Activated naive CD4-positive, alpha-beta T cell treated with anti-CD3 and anti-CD28 coated beads, Interleukin-2, amount 50 U/mL, for 72 hours (primary cell): ENCODE measurements at regions not wholly inside any gene's neighbourhood (a gene's known extent, or its start where the extent isn't known, plus 50 kb on each side); places are given as distances from the start of the nearest gene placed in this dataset.

Experiments used
- ATAC-seq, 2 donors: fragments of 150-1000 bp; cut with Tn5 transposase; 2 replicates each; pipeline ENCODE4 v1.10.0; 2021; ENCODE audit warnings: mild to moderate bottlenecking in 2 of 2, moderate library complexity in 2 of 2
- DNase-seq, 2 donors: peaks; one replicate each; pipeline ENCODE4 v3.0.0; 2021 to 2022; ENCODE audit warnings: low spot score in 2 of 2
- H3K27ac Mint-ChIP-seq, 2 donors: one replicate each; pipeline ENCODE4 v1.8.0; 2022; ENCODE audit warnings: mild to moderate bottlenecking in 2 of 2, mixed read lengths in 2 of 2
- H3K36me3 Mint-ChIP-seq, 2 donors: one replicate each; pipeline ENCODE4 v1.8.0; 2022; ENCODE audit warnings: mixed read lengths in 2 of 2
- H3K9me3 Mint-ChIP-seq, 2 donors: one replicate each; pipeline ENCODE4 v1.8.0; 2022; ENCODE audit warnings: mixed read lengths in 2 of 2

GRCh38 chr6:56382416-56382940 is 135.1 kb upstream of the COL21A1 start:
- H3K27ac Mint-ChIP-seq: no peak overlapping the region
- DNase-seq (no peak), ATAC-seq (no peak)
- no peaks in the 10 kb centered on the region for H3K36me3 Mint-ChIP-seq
- H3K9me3 Mint-ChIP-seq: no peaks in the 10 kb centered on the region

DNA sequence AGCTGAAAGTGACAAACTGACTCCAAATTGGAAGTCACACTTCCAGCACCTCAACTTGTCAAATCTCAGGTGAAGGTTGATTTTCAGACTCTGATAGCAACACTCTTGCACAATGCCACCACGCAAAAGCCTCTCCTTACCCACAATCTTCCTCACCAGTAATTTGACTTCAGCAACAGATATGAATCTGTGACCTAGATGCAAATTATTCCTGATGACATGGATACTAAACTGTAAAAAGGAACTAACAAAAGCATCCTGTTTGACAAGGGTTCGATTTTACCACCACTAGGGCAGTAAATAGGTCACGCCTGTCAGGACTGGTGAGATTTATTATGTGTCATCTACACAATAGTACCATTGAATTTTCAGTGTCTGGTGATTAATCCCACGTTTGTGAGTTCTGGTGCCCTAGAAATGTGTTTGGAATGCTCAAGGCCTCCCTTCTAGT is 134.4 kb upstream of the COL21A1 start:
- no peak for DNase-seq
- Mint-ChIP-seq H3K9me3 (no peaks in the 10 kb centered on the region), H3K27ac (no peak overlapping the region), H3K36me3 (no peaks in the 10 kb centered on the region)
- no peak for ATAC-seq

GRCh38 chr6:56380476-56380875 is 133.1 kb upstream of the COL21A1 start:
- DNase-seq: no peak
- Mint-ChIP-seq H3K27ac (no peak overlapping the region), H3K9me3 (no peaks in the 10 kb centered on the region), H3K36me3 (no peaks in the 10 kb centered on the region)
- no peak for ATAC-seq

GRCh38 chr6:56378966-56379585 is 131.7 kb upstream of the COL21A1 start:
- Mint-ChIP-seq H3K9me3 (no peaks in the 10 kb centered on the region), H3K36me3 (no peaks in the 10 kb centered on the region), H3K27ac (no peak overlapping the region)
- no peak for DNase-seq
- ATAC-seq: no peak

GRCh38 chr6:56378507-56378906 is 131.1 kb upstream of the COL21A1 start:
- DNase-seq: no peak
- no peaks in the 10 kb centered on the region for H3K9me3 Mint-ChIP-seq
- ATAC-seq: no peak
- H3K36me3 Mint-ChIP-seq: no peaks in the 10 kb centered on the region
- H3K27ac Mint-ChIP-seq: no peak overlapping the region

GRCh38 chr6:56377295-56377694 is 129.9 kb upstream of the COL21A1 start:
- Mint-ChIP-seq H3K9me3 (no peaks in the 10 kb centered on the region), H3K36me3 (no peaks in the 10 kb centered on the region), H3K27ac (no peak overlapping the region)
- ATAC-seq (no peak), DNase-seq (no peak)

GRCh38 chr6:56375806-56376205 is 128.4 kb upstream of the COL21A1 start:
- no peak for DNase-seq
- H3K9me3 Mint-ChIP-seq: no peaks in the 10 kb centered on the region
- H3K36me3 Mint-ChIP-seq: no peaks in the 10 kb centered on the region
- no peak for ATAC-seq
- no peak overlapping the region for H3K27ac Mint-ChIP-seq

DNA sequence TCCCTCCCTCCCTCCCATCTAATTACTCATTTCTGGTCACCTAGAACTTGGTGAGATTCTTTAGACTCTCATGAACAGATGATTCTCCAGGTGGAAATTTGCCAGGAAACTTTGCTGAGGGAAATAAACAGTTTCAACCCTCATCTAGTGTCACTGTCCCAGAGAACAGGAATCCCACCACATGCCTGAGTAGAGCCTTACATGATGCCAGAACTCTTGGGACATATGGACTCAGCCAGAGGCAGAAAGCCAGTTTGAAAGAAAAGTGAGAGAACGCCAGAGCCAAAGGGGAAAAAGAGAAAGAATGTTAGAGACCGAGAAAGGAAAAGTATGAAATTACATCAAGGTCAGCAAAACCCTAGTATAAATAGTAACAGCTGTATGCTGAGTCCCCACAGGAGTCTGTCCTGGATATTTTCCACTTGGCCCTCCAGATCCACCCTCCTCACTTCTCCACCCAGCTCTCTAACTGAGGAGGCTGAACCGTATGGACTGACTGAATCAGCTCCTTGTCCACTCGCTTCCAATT is 127.5 kb upstream of the COL21A1 start:
- DNase-seq: no peak
- Mint-ChIP-seq H3K9me3 (no peaks in the 10 kb centered on the region), H3K36me3 (no peaks in the 10 kb centered on the region), H3K27ac (no peak overlapping the region)
- no peak for ATAC-seq

GRCh38 chr6:56372406-56372995 is 125.1 kb upstream of the COL21A1 start:
- Mint-ChIP-seq H3K27ac (no peak overlapping the region), H3K36me3 (no peaks in the 10 kb centered on the region), H3K9me3 (no peaks in the 10 kb centered on the region)
- ATAC-seq: no peak
- no peak for DNase-seq

DNA sequence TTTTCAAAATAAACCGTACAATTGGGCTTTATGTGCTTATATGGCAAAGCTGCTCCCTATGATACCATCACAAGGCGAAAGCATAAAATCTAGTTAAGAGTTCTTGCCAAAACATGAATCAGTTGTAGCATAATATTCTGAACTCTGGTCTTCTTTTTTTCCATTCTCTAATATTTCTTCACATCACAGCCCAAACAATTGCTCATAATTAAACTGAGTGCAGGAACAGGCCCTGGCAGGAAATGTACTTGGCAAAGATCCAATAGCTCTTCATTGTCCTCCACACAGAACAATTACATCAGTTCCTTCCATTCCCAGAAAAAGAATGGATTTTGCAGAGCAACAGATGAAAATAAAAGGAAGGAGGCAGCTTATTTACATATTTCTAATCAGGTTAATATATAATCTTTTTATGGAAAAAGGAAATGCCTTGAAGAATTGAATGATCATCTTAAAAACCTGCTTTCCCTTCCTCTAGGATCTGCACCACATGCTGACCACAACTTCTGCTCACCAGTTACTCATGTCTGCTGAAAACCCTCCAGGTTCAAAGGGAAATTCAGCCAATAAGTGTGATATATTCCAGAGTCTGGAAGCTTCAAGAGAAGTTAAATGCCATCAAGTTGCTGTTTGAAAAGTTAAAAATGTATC is 123.3 kb upstream of the COL21A1 start:
- Mint-ChIP-seq H3K27ac (no peak overlapping the region), H3K9me3 (no peaks in the 10 kb centered on the region), H3K36me3 (no peaks in the 10 kb centered on the region)
- no peak for DNase-seq
- ATAC-seq: peak in 1 of 2 donors; percentile 38

GRCh38 chr6:56370127-56370540 is 122.8 kb upstream of the COL21A1 start:
- DNase-seq (no peak), ATAC-seq (no peak)
- Mint-ChIP-seq H3K27ac (no peak overlapping the region), H3K9me3 (no peaks in the 10 kb centered on the region), H3K36me3 (no peaks in the 10 kb centered on the region)

DNA sequence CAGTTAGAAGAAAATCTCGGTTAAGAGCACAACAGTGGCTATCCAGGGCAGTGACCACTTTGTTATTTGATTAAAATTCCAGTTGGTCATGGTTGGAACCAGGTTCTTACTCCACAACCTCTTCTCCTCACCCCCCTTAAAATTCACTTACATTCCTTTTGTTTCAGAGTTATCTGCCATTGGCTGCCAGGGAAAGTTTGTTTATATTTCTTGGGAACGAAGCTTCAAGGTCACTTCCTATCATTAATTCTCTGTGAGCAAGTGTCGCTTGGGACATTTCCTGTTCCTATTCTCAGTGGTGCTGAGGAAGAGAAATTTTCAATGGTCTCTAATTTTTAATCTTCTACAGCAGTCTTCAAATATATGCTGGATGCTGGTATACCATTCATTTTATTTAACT is 121.1 kb upstream of the COL21A1 start:
- H3K27ac Mint-ChIP-seq: no peak overlapping the region
- ATAC-seq (no peak), DNase-seq (no peak)
- no peaks in the 10 kb centered on the region for H3K9me3 Mint-ChIP-seq
- no peaks in the 10 kb centered on the region for H3K36me3 Mint-ChIP-seq

- ATAC-seq (no peak), DNase-seq (no peak)
- no peaks in the 10 kb centered on the region for H3K9me3 Mint-ChIP-seq
- H3K27ac Mint-ChIP-seq: no peak overlapping the region
- H3K36me3 Mint-ChIP-seq: no peaks in the 10 kb centered on the region
Measured at GRCh38 chr6:56366141-56366852, 118.9 kb upstream of the COL21A1 start.

GRCh38 chr6:56364827-56365339 is 117.5 kb upstream of the COL21A1 start:
- H3K9me3 Mint-ChIP-seq: no peaks in the 10 kb centered on the region
- DNase-seq (no peak), ATAC-seq (no peak)
- H3K27ac Mint-ChIP-seq: no peak overlapping the region
- H3K36me3 Mint-ChIP-seq: no peaks in the 10 kb centered on the region

DNA sequence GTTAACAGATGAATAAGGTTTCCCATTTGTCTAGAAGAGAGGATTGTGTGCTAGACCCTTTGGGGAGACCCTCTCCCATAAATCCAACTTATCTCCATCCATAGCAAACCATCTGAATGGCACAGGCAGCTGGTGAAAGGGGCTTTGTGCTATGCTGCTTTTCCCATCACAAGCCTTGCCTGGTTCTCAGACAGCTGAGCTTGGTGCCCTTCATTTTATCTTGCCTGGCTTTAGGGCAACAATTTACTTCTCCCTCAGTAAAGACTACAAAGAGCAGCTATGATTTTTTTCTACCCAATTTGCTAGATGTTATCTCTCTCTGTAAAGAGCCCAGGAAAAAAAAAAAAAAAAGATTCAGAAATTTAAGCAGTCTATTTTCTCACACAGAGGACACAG is 117.0 kb upstream of the COL21A1 start:
- Mint-ChIP-seq H3K27ac (no peak overlapping the region), H3K36me3 (no peaks in the 10 kb centered on the region), H3K9me3 (no peaks in the 10 kb centered on the region)
- ATAC-seq: no peak
- no peak for DNase-seq

GRCh38 chr6:56363796-56364430 is 116.5 kb upstream of the COL21A1 start:
- H3K27ac Mint-ChIP-seq: no peak overlapping the region
- H3K9me3 Mint-ChIP-seq: no peaks in the 10 kb centered on the region
- DNase-seq (no peak), ATAC-seq (no peak)
- no peaks in the 10 kb centered on the region for H3K36me3 Mint-ChIP-seq
